Activated T-cell treated with anti-CD3 and anti-CD28 coated beads, Interleukin-2, amount 50 U/mL, for 4 hours (primary cell): ENCODE measurements at regions not wholly inside any gene's neighbourhood (a gene's known extent, or its start where the extent isn't known, plus 50 kb on each side); places are given as distances from the start of the nearest gene placed in this dataset.
"Not testable (repeated sequence)": the region's sequence is repeated elsewhere in the genome, so short reads cannot be mapped to it uniquely, and the experiment has no call there.

Experiments used
- ATAC-seq, 2 donors: fragments of 200-7000 bp; cut with Tn5 transposase; one replicate each; pipeline ENCODE4 v1.10.0; 2021
- DNase-seq: peaks from one replicate; pipeline ENCODE4 v3.0.0-alpha.2; 2020
- H3K27me3 Mint-ChIP-seq: one replicate; pipeline ENCODE4 v1.8.0; 2021; ENCODE audit warnings: low read depth, mixed read lengths
- H3K36me3 Mint-ChIP-seq: one replicate; pipeline ENCODE4 v1.8.0; 2022; ENCODE audit warnings: mixed read lengths; ENCODE audit not compliant: insufficient read depth
- H3K4me1 Mint-ChIP-seq: one replicate; pipeline ENCODE4 v1.8.0; 2021; ENCODE audit warnings: low read depth, mixed read lengths
- H3K4me3 Mint-ChIP-seq: one replicate; pipeline ENCODE4 v1.8.0; 2021; ENCODE audit warnings: mild to moderate bottlenecking, moderate library complexity, mixed read lengths
- H3K9me3 Mint-ChIP-seq: one replicate; pipeline ENCODE4 v1.8.0; 2021; ENCODE audit warnings: mixed read lengths

DNA sequence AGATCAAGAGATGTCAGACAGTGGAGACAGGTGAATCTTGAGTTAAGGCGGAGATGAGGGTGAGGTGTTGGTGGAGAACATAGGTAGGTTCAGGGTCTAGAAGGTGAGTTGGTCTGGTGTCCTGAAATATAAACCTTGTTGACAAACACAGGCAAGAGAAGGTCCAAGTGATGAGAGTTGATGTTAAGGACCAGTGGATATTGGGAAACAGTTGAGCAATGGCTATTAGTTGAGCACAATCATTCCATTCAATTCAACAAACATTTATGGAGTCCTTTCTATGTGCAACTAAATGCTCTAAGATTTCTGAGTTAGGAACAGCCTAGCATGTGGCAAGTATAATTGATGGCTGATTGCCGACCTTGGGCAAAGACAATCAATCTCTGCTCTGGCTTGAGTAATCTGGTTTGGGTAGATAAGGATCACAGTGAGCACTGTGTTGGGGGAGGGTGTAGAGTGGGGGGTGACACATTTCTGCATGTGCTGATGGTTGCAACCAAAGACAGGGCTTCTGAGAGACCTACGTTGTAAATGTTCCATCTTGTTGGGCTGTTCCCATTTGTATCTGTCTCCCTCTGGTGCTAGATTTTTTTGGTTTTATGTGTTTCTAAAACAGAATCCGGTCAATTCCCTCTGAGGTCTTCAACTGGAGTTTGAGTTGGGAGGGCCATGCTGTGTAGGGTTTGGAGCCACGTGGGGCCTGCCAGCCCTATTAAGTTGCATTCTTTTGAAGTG, 201.1 kb downstream of the BAMBI start:
- H3K4me1 Mint-ChIP-seq, result no peaks in the 10 kb centered on the region
- no peak for DNase-seq

DNA sequence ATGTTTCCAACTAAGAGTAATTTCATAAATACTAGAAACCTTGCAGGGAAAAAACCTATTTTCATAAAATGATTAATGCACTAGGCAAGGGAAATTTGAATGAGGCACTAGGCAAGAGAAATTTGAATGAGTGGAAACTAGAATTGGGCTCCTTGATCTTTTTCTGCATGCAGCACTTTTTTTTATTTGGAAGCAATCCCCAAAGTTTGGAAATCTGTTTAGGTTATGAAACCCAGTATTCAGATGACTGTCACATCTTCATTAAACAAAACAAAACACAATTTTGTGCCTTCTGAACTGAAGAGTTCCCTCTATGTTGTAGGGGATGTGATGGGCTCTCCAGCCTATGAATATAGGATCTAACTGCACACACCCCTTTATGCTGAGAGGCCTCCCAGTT, 201.9 kb downstream of the BAMBI start:
- no peak for DNase-seq
- peaks cover 2% of the 10 kb centered on the region for H3K27me3 Mint-ChIP-seq
- H3K36me3 Mint-ChIP-seq, result no peaks in the 10 kb centered on the region

More for the DNA sequence above, 201.1 kb downstream of the BAMBI start:
- H3K36me3 Mint-ChIP-seq, result no peaks in the 10 kb centered on the region
- no peak overlapping the region for H3K4me3 Mint-ChIP-seq
- no peaks in the 10 kb centered on the region for H3K9me3 Mint-ChIP-seq
- no peak for ATAC-seq
- peaks cover 2% of the 10 kb centered on the region for H3K27me3 Mint-ChIP-seq

DNA sequence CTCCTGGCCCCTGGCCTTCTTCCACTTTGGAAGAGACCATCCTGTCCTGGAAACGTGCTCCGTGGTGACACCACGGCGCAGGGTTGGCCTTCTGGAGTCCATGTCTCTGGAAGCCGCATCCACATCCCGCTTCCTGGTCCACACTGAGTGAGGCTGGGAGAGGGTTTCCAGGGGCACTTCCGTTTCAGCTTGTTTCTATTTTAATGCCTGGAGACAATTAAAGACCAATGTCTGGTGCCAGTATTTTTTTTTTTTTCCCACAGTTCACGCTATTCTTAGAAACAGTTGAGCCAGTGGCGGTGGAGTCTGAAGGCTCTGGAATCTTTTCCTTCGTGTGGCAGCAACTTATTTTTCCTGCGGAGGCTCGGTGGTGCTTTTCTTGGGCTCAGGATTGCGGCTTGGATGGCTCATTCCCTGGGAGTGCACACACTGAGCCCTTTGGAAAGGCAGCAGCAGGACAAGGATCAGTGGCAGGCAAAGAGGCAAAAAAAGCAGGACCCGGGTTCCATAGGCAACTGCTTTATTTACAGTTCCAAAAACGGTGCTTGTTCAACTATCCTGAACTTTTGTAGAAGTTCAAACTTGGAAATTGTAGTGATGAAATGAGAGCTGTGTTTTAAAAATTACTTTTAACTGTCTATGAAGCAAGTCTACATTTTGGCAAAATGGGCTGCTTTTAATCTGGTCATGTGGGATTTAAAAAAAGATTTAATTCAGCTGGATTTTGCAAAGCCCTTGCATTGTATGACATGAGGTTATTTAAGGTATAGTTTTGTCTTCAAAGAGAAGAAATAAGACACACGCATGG, 202.8 kb downstream of the BAMBI start:
- ATAC-seq (no peak), DNase-seq (no peak)
- Mint-ChIP-seq H3K4me3 (no peak overlapping the region), H3K9me3 (no peaks in the 10 kb centered on the region), H3K4me1 (no peaks in the 10 kb centered on the region), H3K27me3 (peaks cover 2% of the 10 kb centered on the region), H3K36me3 (no peaks in the 10 kb centered on the region)

More for the DNA sequence above, 201.9 kb downstream of the BAMBI start:
- no peaks in the 10 kb centered on the region for H3K9me3 Mint-ChIP-seq
- H3K4me3 Mint-ChIP-seq, result no peak overlapping the region
- no peak for ATAC-seq
- H3K4me1 Mint-ChIP-seq, result no peaks in the 10 kb centered on the region

DNA sequence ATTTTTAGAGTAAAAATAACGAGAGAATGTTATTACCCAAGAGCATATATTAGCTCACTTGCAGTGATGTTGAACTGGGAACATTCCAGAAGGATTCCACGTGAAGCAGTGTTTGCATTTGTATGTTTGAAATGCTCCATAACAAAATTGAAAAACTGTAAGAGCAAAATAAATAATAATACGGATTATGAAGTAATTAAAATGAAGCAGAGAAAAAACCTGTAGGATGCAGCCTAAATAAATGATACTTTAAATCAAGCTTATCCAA, 203.3 kb downstream of the BAMBI start:
- Mint-ChIP-seq H3K9me3 (no peaks in the 10 kb centered on the region), H3K36me3 (no peaks in the 10 kb centered on the region), H3K4me1 (no peaks in the 10 kb centered on the region), H3K4me3 (no peak overlapping the region), H3K27me3 (peaks cover 3% of the 10 kb centered on the region)
- DNase-seq, result no peak
- ATAC-seq, result no peak

DNA sequence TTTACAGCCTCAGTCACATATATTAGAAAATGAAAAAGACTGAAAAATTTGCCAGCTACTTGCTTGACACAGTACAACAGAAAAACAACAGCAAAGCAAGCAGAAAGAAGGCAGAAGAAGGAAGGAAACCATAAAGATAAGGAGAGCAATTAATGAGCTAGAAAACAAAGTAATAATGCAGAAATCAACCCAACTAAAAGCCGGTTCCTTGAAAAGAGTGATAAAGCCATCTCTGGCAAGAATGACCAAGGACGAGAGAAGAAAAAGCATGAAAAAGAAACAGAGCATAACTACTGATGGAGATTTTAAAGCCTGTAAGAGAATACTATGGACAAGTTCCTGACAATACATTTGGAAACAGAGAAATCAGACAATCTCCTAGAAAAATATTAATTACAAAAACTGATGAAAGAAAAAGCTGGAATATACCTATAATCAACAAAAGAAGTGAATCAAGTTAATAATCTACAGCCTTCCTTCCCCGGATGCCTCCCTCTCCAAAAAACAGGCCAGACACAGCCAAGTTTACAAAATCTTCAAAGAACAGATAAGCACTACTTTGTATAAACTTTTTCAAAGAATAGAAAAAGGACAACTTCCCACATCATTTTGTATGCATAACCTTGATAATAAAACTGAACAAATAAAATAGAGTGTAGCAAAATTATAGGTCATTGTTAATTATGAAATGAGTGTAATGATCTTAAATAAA, 204.0 kb downstream of the BAMBI start:
- DNase-seq (no peak), ATAC-seq (no peak)
- Mint-ChIP-seq H3K36me3 (no peaks in the 10 kb centered on the region), H3K4me3 (no peak overlapping the region), H3K9me3 (no peaks in the 10 kb centered on the region), H3K4me1 (no peaks in the 10 kb centered on the region), H3K27me3 (peaks cover 5% of the 10 kb centered on the region)

DNA sequence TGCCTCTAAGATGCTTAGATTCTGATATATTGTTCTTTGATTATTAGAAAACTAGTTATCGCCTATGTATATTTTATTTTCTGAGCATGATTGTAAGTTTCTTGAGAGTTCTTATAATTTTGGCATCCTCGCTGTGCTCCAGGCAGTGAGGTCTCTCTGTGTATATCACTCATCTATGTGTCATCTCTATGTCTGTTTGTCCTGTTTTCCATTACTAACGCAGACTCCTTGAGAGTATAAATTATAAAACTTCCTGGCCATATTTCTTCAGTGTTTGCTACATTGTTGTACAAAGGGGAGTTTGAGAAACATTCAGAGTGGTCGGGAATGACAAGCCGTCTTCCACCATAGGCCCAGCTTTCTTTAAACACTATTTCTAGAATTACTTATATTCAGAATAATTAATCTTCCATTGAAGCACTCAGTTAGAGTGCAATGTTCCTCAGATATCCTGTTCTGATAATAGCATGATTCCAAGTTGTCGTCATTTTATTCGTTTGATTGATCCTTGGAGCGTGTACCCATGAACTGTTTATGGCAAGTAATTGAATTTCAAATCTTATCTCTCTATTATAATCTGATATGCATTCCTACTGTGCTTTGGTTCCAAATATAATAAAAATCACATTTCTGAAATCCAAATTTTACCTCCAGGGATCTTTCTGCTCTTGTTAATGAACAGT, 206.6 kb downstream of the BAMBI start:
- Mint-ChIP-seq H3K36me3 (no peaks in the 10 kb centered on the region), H3K27me3 (peaks cover 5% of the 10 kb centered on the region), H3K4me3 (no peak overlapping the region), H3K9me3 (no peaks in the 10 kb centered on the region), H3K4me1 (no peaks in the 10 kb centered on the region)
- DNase-seq (no peak), ATAC-seq (no peak)

- no peaks in the 10 kb centered on the region for H3K36me3 Mint-ChIP-seq
- ATAC-seq (peak in 1 of 2 donors; percentile 14), DNase-seq (no peak)
- H3K27me3 Mint-ChIP-seq, result peaks cover 3% of the 10 kb centered on the region
- no peaks in the 10 kb centered on the region for H3K9me3 Mint-ChIP-seq
- H3K4me3 Mint-ChIP-seq, result no peak overlapping the region
- no peaks in the 10 kb centered on the region for H3K4me1 Mint-ChIP-seq
These were observed 213.0 kb downstream of the BAMBI start for GRCh38 chr10:28890121-28890950.

DNA sequence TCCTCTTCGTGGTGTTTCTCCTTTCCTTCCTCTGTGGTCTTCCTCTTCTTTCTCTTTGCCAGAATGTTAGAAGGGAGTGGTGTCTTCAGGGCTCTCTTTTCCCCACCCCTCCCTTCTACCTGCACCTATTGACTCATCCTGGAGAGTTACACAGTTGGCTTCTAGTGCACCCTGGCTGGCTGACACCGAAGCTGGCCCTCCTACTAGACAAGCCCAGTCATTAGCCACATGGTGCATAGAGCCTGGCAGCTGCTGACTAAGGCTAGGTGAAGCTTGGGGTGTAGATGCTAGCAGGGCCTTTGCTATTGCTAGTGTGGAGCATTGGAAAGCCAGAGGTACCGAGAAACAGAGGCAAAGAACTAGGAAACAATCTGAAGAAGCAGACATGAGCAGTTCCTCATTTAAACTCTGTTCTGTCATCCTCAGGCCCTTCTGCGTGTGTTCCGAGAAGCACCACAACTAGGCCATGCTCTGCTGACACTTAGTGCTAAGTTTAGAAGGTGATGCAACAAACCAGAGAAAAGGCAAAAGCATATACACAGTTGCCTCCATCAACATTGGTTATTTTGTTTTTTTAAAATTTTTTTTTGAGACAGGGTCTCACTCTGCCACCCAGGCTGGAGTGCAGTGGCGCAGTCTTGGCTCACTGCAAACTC, 213.9 kb downstream of the BAMBI start:
- H3K36me3 Mint-ChIP-seq, result no peaks in the 10 kb centered on the region
- no peaks in the 10 kb centered on the region for H3K4me1 Mint-ChIP-seq
- no peaks in the 10 kb centered on the region for H3K27me3 Mint-ChIP-seq
- no peaks in the 10 kb centered on the region for H3K9me3 Mint-ChIP-seq
- ATAC-seq (no peak), DNase-seq (no peak)
- no peak overlapping the region for H3K4me3 Mint-ChIP-seq

GRCh38 chr10:28892818-28893547, 215.7 kb downstream of the BAMBI start:
- H3K4me1 Mint-ChIP-seq, result no peaks in the 10 kb centered on the region
- no peaks in the 10 kb centered on the region for H3K27me3 Mint-ChIP-seq
- ATAC-seq, result no peak
- no peak for DNase-seq
- no peaks in the 10 kb centered on the region for H3K36me3 Mint-ChIP-seq
- no peaks in the 10 kb centered on the region for H3K9me3 Mint-ChIP-seq
- H3K4me3 Mint-ChIP-seq, result no peak overlapping the region

DNA sequence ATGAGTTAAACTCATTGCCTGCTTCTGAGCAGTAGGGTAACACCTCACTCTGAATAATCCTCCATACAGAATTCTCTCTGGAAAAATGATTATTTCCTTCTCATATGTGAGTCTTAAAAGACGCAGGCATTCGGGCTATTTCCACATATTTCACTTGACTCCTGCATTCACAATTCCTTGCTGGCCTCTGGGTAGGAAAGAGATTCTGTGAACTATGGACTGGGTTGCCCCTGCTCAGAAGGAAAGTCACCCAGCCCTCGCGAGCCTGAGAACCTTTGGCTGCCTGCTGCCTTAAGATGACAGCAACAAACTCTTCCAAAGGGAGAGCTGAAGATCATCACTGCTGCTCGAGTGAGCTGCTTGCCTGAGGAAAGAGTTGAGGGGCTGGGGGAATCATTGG, 216.8 kb downstream of the BAMBI start:
- Mint-ChIP-seq H3K9me3 (no peaks in the 10 kb centered on the region), H3K27me3 (no peaks in the 10 kb centered on the region), H3K36me3 (no peaks in the 10 kb centered on the region), H3K4me1 (no peaks in the 10 kb centered on the region), H3K4me3 (no peak overlapping the region)
- no peak for DNase-seq
- ATAC-seq, result no peak

- not testable (repeated sequence) for H3K9me3 Mint-ChIP-seq, H3K4me3 Mint-ChIP-seq, H3K4me1 Mint-ChIP-seq, H3K36me3 Mint-ChIP-seq, H3K27me3 Mint-ChIP-seq, ATAC-seq, DNase-seq
These were observed 218.3 kb downstream of the BAMBI start for GRCh38 chr10:28895671-28896070.

DNA sequence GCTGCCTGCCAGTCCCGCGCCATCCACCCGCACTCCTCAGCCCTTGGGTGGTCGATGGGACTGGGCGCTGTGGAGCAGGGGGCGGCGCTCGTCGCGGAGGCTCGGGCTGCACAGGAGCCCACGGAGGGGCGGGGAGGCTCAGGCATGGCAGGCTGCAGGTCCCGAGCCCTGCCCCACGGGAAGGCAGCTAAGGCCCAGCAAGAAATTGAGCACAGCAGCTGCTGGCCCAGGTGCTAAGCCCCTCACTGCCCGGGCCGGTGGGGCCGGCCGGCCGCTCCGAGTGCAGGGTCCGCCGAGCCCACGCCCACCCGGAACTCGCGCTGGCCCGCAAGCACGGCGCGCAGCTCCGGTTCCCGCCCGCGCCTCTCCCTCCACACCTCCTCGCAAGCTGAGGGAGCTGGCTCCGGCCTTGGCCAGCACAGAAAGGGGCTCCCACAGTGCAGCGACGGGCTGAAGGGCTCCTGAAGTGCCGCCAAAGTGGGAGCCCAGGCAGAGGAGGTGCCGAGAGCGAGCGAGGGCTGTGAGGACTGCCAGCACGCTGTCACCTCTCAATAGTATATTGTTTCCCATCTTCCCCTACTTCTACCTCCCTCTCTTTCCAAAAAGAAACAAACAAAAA, 219.6 kb downstream of the BAMBI start:
- H3K4me3 Mint-ChIP-seq, ATAC-seq, H3K36me3 Mint-ChIP-seq: not testable (repeated sequence)

More for the DNA sequence above, 219.6 kb downstream of the BAMBI start:
- H3K4me1 Mint-ChIP-seq, H3K9me3 Mint-ChIP-seq, H3K27me3 Mint-ChIP-seq, DNase-seq: not testable (repeated sequence)
